ENCODE measurements at regions not wholly inside any gene's neighbourhood (a gene's known extent, or its start where the extent isn't known, plus 50 kb on each side); places are given as distances from the start of the nearest gene placed in this dataset.

DNA sequence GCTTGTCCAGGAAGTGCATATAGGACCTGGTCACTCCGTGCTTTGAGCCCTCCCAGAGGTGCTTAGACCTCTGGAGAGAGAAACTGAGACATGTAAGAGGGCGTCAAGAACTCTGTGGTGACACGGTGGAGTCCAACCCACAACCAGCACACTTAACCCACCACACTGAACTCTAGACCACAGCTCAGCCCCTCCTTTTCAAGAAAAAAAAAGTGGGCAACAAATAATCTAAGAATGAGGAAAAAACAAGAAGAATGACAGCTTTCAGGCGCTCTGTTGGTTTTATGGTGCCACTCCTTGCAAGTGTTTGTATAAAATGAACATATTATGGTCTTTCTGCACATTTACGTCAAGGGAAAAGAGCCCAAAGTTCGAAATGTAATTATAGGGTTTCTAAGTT, 50.2 kb upstream of the SNAPC3 start:
- no peak overlapping the region for H3K27ac ChIP-seq
- H3K4me3 ChIP-seq = no peak overlapping the region
- 68 to 83% (median 75%) methylated on average over 6 of the region's 6 CpGs for WGBS, 5 donors
- no peak for DNase-seq
- no peaks in the 10 kb centered on the region for H3K27me3 ChIP-seq (replicated peaks in 1 of 7)
- no peaks in the 10 kb centered on the region for H3K4me1 ChIP-seq
- no peak for TF ChIP-seq POLR2AphosphoS5 (IDR thresholded peaks at IDR 0.05)
- TF ChIP-seq POLR2A (IDR thresholded peaks at IDR 0.05) = no peak
- TF ChIP-seq, protein P1, sequence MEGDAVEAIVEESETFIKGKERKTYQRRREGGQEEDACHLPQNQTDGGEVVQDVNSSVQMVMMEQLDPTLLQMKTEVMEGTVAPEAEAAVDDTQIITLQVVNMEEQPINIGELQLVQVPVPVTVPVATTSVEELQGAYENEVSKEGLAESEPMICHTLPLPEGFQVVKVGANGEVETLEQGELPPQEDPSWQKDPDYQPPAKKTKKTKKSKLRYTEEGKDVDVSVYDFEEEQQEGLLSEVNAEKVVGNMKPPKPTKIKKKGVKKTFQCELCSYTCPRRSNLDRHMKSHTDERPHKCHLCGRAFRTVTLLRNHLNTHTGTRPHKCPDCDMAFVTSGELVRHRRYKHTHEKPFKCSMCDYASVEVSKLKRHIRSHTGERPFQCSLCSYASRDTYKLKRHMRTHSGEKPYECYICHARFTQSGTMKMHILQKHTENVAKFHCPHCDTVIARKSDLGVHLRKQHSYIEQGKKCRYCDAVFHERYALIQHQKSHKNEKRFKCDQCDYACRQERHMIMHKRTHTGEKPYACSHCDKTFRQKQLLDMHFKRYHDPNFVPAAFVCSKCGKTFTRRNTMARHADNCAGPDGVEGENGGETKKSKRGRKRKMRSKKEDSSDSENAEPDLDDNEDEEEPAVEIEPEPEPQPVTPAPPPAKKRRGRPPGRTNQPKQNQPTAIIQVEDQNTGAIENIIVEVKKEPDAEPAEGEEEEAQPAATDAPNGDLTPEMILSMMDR (IDR thresholded peaks at IDR 0.05 in 8 of 11, conservative IDR thresholded peaks at IDR 0.05 in 3 of 11) = no peak
- no peaks in the 10 kb centered on the region for H3K36me3 ChIP-seq
- peaks cover 0 to 4% (median 0%) of the 10 kb centered on the region in 8 donors for H3K9me3 ChIP-seq
- intact Hi-C loops (cut with DNase I; ENCODE audit: low total_unique reads) = no loop called here

DNA sequence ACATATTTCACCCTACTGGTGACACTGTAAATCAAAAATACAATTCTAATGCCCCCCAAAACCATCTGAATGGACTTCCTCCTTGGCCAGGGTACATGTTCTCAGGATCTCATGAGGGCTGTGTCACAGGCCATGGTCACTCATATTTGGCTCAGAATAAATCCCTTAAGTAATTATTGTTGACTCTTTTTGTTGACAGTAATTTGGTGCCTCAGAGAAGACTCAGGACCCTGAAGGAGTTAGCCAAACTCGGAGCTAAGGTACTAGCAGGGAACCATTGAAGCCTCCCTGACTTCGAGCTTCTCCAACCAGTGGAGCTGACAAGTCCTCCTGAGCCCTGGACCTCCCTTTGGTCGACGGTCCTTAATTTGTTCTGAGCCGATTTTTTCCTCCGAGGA, 51.2 kb upstream of the SNAPC3 start:
- Histone ChIP-seq H3K36me3 (no peaks in the 10 kb centered on the region), H3K4me1 (no peaks in the 10 kb centered on the region), H3K27ac (no peak overlapping the region), H3K9me3 (peaks cover 0 to 4% (median 0%) of the 10 kb centered on the region in 8 donors), H3K4me3 (no peak overlapping the region), H3K27me3 (replicated peaks in 1 of 7) (no peaks in the 10 kb centered on the region)
- no peak for DNase-seq
- WGBS, 5 donors = 73 to 95% (median 86%) methylated on average over 6 of the region's 6 CpGs
- intact Hi-C loops (cut with DNase I; ENCODE audit: low total_unique reads) = no loop called here
- TF ChIP-seq POLR2A (IDR thresholded peaks at IDR 0.05) (no peak), POLR2AphosphoS5 (IDR thresholded peaks at IDR 0.05) (no peak)
- TF ChIP-seq, protein P1 (IDR thresholded peaks at IDR 0.05 in 8 of 11, conservative IDR thresholded peaks at IDR 0.05 in 3 of 11) = no peak

- no peaks in the 10 kb centered on the region for H3K9me3 ChIP-seq
- DNase-seq = no peak
- no peak overlapping the region for H3K4me3 ChIP-seq
- H3K27ac ChIP-seq = no peak overlapping the region
- TF ChIP-seq, protein P1 (IDR thresholded peaks at IDR 0.05 in 8 of 11, conservative IDR thresholded peaks at IDR 0.05 in 3 of 11) = no peak
- no peak for TF ChIP-seq POLR2AphosphoS5 (IDR thresholded peaks at IDR 0.05)
- no peak for TF ChIP-seq POLR2A (IDR thresholded peaks at IDR 0.05)
- H3K36me3 ChIP-seq = no peaks in the 10 kb centered on the region
- no peaks in the 10 kb centered on the region for H3K27me3 ChIP-seq (replicated peaks in 1 of 7)
- H3K4me1 ChIP-seq = no peaks in the 10 kb centered on the region
- intact Hi-C loops (cut with DNase I; ENCODE audit: low total_unique reads) = no loop called here
- WGBS, 5 donors = 75 to 88% (median 78%) methylated on average over 15 of the region's 15 CpGs
Measured at GRCh38 chr9:15370466-15371447, 51.9 kb upstream of the SNAPC3 start.

DNA sequence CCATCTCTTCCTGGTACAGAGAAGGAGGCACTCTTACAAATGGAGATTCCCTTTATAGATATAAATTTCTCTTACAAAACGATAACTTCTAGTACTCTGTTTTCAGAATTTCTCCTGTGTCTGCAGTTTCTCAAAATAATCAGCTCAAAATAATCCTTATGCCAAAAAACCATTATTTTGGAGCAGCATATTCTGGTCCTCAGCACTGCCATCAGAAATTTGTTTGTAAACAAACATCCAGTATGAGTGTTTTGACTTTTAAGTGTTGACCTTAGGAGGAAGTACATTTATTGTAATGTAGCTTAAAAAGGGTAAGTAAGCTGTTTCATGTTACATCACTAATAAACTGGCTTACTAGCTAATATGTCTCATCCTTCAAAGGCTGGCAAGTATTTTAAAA, 52.8 kb upstream of the SNAPC3 start:
- intact Hi-C loops (cut with DNase I; ENCODE audit: low total_unique reads) = no loop called here
- no peak for DNase-seq
- Histone ChIP-seq H3K36me3 (no peaks in the 10 kb centered on the region), H3K27ac (no peak overlapping the region), H3K4me1 (no peaks in the 10 kb centered on the region), H3K4me3 (no peak overlapping the region), H3K9me3 (no peaks in the 10 kb centered on the region), H3K27me3 (replicated peaks in 1 of 7) (no peaks in the 10 kb centered on the region)
- 76 to 90% (median 82%) methylated on average over 1 of the region's 1 CpG for WGBS, 5 donors
- TF ChIP-seq POLR2A (IDR thresholded peaks at IDR 0.05) (no peak), POLR2AphosphoS5 (IDR thresholded peaks at IDR 0.05) (no peak)
- TF ChIP-seq, protein P1 (IDR thresholded peaks at IDR 0.05 in 8 of 11, conservative IDR thresholded peaks at IDR 0.05 in 3 of 11) = no peak
